ENCODE measurements at regions not wholly inside any gene's neighbourhood (a gene's known extent, or its start where the extent isn't known, plus 50 kb on each side); places are given as distances from the start of the nearest gene placed in this dataset.

DNA sequence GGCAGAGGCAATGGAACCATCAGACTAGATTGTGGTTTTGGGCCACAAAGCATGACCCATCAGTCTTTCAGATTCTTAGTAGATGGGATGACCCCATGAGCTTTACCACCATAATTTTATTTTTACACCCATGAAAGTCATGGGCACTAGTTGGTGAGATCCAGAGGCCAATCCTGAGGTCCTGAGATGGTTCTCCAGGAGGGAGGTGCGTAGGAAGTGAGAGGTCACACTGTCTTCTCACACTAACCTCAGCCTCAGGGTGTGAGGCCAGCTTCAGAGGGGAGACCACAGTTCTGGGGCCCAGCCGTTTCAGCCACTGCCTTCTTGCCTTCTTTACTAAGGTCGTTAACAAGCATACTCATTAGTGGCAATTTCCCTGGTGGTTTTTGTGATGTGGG, 106.4 kb downstream of the AKAP11 start (continued):
- TF ChIP-seq, protein P1, sequence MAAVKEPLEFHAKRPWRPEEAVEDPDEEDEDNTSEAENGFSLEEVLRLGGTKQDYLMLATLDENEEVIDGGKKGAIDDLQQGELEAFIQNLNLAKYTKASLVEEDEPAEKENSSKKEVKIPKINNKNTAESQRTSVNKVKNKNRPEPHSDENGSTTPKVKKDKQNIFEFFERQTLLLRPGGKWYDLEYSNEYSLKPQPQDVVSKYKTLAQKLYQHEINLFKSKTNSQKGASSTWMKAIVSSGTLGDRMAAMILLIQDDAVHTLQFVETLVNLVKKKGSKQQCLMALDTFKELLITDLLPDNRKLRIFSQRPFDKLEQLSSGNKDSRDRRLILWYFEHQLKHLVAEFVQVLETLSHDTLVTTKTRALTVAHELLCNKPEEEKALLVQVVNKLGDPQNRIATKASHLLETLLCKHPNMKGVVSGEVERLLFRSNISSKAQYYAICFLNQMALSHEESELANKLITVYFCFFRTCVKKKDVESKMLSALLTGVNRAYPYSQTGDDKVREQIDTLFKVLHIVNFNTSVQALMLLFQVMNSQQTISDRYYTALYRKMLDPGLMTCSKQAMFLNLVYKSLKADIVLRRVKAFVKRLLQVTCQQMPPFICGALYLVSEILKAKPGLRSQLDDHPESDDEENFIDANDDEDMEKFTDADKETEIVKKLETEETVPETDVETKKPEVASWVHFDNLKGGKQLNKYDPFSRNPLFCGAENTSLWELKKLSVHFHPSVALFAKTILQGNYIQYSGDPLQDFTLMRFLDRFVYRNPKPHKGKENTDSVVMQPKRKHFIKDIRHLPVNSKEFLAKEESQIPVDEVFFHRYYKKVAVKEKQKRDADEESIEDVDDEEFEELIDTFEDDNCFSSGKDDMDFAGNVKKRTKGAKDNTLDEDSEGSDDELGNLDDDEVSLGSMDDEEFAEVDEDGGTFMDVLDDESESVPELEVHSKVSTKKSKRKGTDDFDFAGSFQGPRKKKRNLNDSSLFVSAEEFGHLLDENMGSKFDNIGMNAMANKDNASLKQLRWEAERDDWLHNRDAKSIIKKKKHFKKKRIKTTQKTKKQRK (IDR thresholded peaks at IDR 0.05; ENCODE audit: low read depth, low read length): no peak
- TF ChIP-seq MXI1 (IDR thresholded peaks at IDR 0.05; ENCODE audit: low read depth, low read length) (peak; percentile 44; the same call in 1 of the 2 replicates), ZNF217 (IDR thresholded peaks at IDR 0.05) (0 out of 2 replicates have a peak, but pooled peaks have one; percentile 58), SUZ12 (IDR thresholded peaks at IDR 0.05; ENCODE audit: unreplicated experiment) (no peak), FOXK2 (IDR thresholded peaks at IDR 0.05) (no peak), EGR1 (IDR thresholded peaks at IDR 0.05; ENCODE audit: borderline replicate concordance in 1 of 2, low read depth in 2 of 2, low read length in 2 of 2) (peak in 1 of 2 experiments; percentile 58; a peak in 2 of 3 replicates), RCOR1 (conservative IDR thresholded peaks at IDR 0.05; ENCODE audit: low read depth, low read length) (0 out of 2 replicates have a peak, but pooled peaks have one; percentile 31), NBN (IDR thresholded peaks at IDR 0.05) (peak; percentile 84; the same call in 1 of the 2 replicates), BACH1 (IDR thresholded peaks at IDR 0.05; ENCODE audit: borderline replicate concordance) (peak; percentile 91), ATF7 (IDR thresholded peaks at IDR 0.05; ENCODE audit: low read depth) (peak; percentile 70; the same call in 1 of the 2 replicates), SMAD5 (IDR thresholded peaks at IDR 0.05; ENCODE audit: low read depth) (no peak), CREB1 (IDR thresholded peaks at IDR 0.05; ENCODE audit: low read depth) (no peak), TCF7 (IDR thresholded peaks at IDR 0.05; ENCODE audit: borderline replicate concordance) (peak; percentile 14; the same call in 1 of the 2 replicates), HDGF (IDR thresholded peaks at IDR 0.05) (no peak), MEF2B (IDR thresholded peaks at IDR 0.05; ENCODE audit: partially characterized antibody, poor library complexity, severe bottlenecking) (peak; percentile 54), SUPT20H (IDR thresholded peaks at IDR 0.05; ENCODE audit: borderline replicate concordance, control insufficient read depth, low read depth, low read length) (no peak), ZNF622 (IDR thresholded peaks at IDR 0.05) (no peak), IKZF2 (IDR thresholded peaks at IDR 0.05) (peak; percentile 98), DPF2 (IDR thresholded peaks at IDR 0.05) (peak; percentile 95), ZNF687 (IDR thresholded peaks at IDR 0.05) (0 out of 2 replicates have a peak, but pooled peaks have one; percentile 18), ASH2L (IDR thresholded peaks at IDR 0.05; ENCODE audit: borderline replicate concordance, low read depth) (no peak), NR2C1 (IDR thresholded peaks at IDR 0.05) (0 out of 2 replicates have a peak, but pooled peaks have one; percentile 32)
- TF ChIP-seq, protein P2, sequence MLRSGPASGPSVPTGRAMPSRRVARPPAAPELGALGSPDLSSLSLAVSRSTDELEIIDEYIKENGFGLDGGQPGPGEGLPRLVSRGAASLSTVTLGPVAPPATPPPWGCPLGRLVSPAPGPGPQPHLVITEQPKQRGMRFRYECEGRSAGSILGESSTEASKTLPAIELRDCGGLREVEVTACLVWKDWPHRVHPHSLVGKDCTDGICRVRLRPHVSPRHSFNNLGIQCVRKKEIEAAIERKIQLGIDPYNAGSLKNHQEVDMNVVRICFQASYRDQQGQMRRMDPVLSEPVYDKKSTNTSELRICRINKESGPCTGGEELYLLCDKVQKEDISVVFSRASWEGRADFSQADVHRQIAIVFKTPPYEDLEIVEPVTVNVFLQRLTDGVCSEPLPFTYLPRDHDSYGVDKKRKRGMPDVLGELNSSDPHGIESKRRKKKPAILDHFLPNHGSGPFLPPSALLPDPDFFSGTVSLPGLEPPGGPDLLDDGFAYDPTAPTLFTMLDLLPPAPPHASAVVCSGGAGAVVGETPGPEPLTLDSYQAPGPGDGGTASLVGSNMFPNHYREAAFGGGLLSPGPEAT (IDR thresholded peaks at IDR 0.05; ENCODE audit: low read depth): peak; percentile 87
